Fibroblast of pulmonary artery (primary cell): ENCODE measurements at regions not wholly inside any gene's neighbourhood (a gene's known extent, or its start where the extent isn't known, plus 50 kb on each side); places are given as distances from the start of the nearest gene placed in this dataset.

ENCODE experiments used
- DNase-seq: peaks from one replicate; pipeline ENCODE4 v3.0.0-alpha.2; 2010; ENCODE audit warnings: low read depth
- H3K4me3 ChIP-seq: replicated peaks from 2 replicates; pipeline ENCODE4 v1.5.1; 2011; ENCODE audit warnings: low read depth, mild to moderate bottlenecking, control low read depth, low read length, moderate library complexity
- CTCF ChIP-seq: IDR thresholded peaks from 2 replicates; pipeline ENCODE4 v1.5.1; 2011; ENCODE audit warnings: mild to moderate bottlenecking, control low read depth, low read length, inconsistent platforms; ENCODE audit errors: missing control alignments

GRCh38 chr17:77450742-77451244 lies 310.0 kb downstream of the SEC14L1 start:
- TF ChIP-seq CTCF: no peak
- DNase-seq: no peak
- H3K4me3 ChIP-seq: peak overlapping the region; percentile 56

- TF ChIP-seq CTCF: no peak
- peak; percentile 75 for DNase-seq
- H3K4me3 ChIP-seq: peak overlapping the region; percentile 56
Measured at GRCh38 chr17:77451245-77451893, 310.6 kb downstream of the SEC14L1 start.

- H3K4me3 ChIP-seq: peak overlapping the region; percentile 56
- DNase-seq: peak; percentile 75
- no peak for TF ChIP-seq CTCF
Measured at GRCh38 chr17:77451894-77452852, 311.4 kb downstream of the SEC14L1 start.

- no peak overlapping the region for H3K4me3 ChIP-seq
- TF ChIP-seq CTCF: no peak
- no peak for DNase-seq
Measured at GRCh38 chr17:77453613-77454241, 313.0 kb downstream of the SEC14L1 start.

- no peak for DNase-seq
- no peak for TF ChIP-seq CTCF
- H3K4me3 ChIP-seq: no peak overlapping the region
Measured at GRCh38 chr17:77454242-77455095, 313.7 kb downstream of the SEC14L1 start.
